ENCODE measurements at regions not wholly inside any gene's neighbourhood (a gene's known extent, or its start where the extent isn't known, plus 50 kb on each side); places are given as distances from the start of the nearest gene placed in this dataset.

DNA sequence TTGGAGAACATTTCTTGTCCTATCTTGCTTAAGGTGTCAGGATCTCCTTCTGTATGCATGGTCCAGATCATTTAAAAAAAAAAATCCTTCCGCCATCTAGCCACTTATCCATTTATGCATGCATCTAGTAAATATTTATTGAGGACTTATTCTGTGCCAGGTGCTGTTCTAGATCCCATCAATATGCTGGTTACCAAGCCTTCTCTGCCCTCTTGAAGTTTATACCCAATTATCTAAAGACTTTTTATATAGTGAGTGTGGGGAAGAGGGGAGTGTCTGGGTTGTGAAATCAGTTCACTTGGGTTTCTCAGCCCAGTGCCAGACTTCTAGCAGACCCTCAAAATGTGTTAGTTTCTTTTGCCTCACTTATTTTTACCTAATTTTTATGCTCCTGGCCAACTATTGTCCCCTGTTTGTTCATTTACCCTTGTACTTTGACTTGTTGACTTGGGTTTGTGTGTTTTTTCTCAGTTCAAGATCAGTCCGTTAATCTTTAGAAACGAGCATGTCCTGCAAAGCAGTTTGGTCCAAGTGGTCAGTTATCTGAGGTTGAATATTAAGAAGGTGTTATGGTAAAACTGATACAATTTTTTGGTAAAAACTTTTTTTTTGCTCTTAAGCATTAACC is 488.9 kb downstream of the PCNX1 start:
- Mint-ChIP-seq H3K27me3 (ENCODE audit: insufficient read depth, unreplicated experiment) (no peaks in the 10 kb centered on the region), H3K36me3 (ENCODE audit: insufficient read depth, unreplicated experiment) (peaks cover 4% of the 10 kb centered on the region), H3K27ac (ENCODE audit: low read depth, unreplicated experiment) (peak overlapping the region; percentile 61), H3K9me3 (ENCODE audit: unreplicated experiment) (no peaks in the 10 kb centered on the region), H3K4me3 (ENCODE audit: unreplicated experiment) (no peak overlapping the region), H3K4me1 (ENCODE audit: insufficient read depth, unreplicated experiment) (peaks cover 6% of the 10 kb centered on the region)
- POLR2A ChIA-PET, result interaction anchor here (0.9 to 1.9 kb wide), 5 partner anchors 16 to 75 kb away, joined by 3 to 9 read pairs (median 4); no protein-coding TSS in a partner anchor
- intact Hi-C loops (cut with micrococcal nuclease), result no loop called here
- CTCF ChIA-PET, result no interaction called here
- TF ChIP-seq, protein P1, sequence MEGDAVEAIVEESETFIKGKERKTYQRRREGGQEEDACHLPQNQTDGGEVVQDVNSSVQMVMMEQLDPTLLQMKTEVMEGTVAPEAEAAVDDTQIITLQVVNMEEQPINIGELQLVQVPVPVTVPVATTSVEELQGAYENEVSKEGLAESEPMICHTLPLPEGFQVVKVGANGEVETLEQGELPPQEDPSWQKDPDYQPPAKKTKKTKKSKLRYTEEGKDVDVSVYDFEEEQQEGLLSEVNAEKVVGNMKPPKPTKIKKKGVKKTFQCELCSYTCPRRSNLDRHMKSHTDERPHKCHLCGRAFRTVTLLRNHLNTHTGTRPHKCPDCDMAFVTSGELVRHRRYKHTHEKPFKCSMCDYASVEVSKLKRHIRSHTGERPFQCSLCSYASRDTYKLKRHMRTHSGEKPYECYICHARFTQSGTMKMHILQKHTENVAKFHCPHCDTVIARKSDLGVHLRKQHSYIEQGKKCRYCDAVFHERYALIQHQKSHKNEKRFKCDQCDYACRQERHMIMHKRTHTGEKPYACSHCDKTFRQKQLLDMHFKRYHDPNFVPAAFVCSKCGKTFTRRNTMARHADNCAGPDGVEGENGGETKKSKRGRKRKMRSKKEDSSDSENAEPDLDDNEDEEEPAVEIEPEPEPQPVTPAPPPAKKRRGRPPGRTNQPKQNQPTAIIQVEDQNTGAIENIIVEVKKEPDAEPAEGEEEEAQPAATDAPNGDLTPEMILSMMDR (IDR thresholded peaks at IDR 0.05; ENCODE audit: unreplicated experiment), result no peak
- DNase-seq (ENCODE audit: unreplicated experiment), result no peak
- BruUV-seq (replicated peaks), result no TSS peak

DNA sequence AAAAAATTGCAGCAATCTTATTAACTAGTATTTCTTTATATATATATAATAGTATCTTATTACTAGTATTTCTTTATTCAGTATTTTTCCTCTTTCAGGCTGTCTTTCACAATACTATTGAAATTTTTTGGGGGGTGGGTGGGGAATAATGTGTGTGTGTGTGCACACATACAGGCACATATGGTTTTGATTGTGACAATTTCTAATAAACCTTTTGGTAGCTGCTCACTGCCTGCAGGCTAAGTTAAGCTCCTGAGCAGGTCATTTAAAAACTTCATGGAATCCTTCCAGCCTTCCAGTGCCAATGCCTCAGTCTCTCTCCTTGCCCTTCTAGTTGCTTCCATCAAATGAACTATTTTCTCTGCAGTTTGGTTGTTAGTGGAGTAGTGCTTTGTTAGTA is 490.1 kb downstream of the PCNX1 start:
- TF ChIP-seq, protein P1 (IDR thresholded peaks at IDR 0.05; ENCODE audit: unreplicated experiment), result no peak
- DNase-seq (ENCODE audit: unreplicated experiment), result no peak
- CTCF ChIA-PET, result no interaction called here
- intact Hi-C loops (cut with micrococcal nuclease), result no loop called here
- peaks cover 4% of the 10 kb centered on the region for H3K36me3 Mint-ChIP-seq (ENCODE audit: insufficient read depth, unreplicated experiment)
- H3K27me3 Mint-ChIP-seq (ENCODE audit: insufficient read depth, unreplicated experiment), result no peaks in the 10 kb centered on the region
- H3K9me3 Mint-ChIP-seq (ENCODE audit: unreplicated experiment), result no peaks in the 10 kb centered on the region
- no peak overlapping the region for H3K27ac Mint-ChIP-seq (ENCODE audit: low read depth, unreplicated experiment)
- peaks cover 6% of the 10 kb centered on the region for H3K4me1 Mint-ChIP-seq (ENCODE audit: insufficient read depth, unreplicated experiment)
- POLR2A ChIA-PET, result interaction anchor here (1.2 kb wide), 1 partner anchor 24 kb away, joined by 5 read pairs; no protein-coding TSS in a partner anchor
- no peak overlapping the region for H3K4me3 Mint-ChIP-seq (ENCODE audit: unreplicated experiment)
- BruUV-seq (replicated peaks), result no TSS peak

DNA sequence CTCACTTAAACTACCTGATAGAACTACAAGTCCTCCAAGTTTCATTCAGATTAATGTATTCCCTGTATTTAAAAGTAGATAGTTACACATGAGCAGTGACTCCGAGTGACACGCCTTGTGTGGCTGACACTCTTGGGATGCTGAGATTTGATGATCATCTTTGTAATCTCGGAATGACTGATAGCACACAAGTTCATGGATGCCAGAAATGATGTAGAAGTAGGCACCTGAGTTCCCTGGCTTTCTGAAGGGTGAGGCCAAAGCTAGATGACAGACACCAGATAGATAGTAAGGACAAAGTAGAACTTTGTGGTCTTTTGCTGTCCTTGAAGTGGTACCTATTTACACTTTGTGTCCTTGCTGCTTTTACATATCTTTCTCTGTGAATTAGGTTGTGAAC is 491.2 kb downstream of the PCNX1 start:
- TF ChIP-seq, protein P1 (IDR thresholded peaks at IDR 0.05; ENCODE audit: unreplicated experiment), result no peak
- peaks cover 3% of the 10 kb centered on the region for H3K36me3 Mint-ChIP-seq (ENCODE audit: insufficient read depth, unreplicated experiment)
- H3K9me3 Mint-ChIP-seq (ENCODE audit: unreplicated experiment), result no peaks in the 10 kb centered on the region
- ChIA-PET POLR2A (interaction anchor here (1.1 to 1.2 kb wide), 2 partner anchors 43 to 76 kb away, joined by 3 to 5 read pairs; no protein-coding TSS in a partner anchor), CTCF (interaction anchor here (1.2 kb wide), 1 partner anchor 10 kb away, joined by 3 read pairs; no protein-coding TSS in a partner anchor)
- no peak overlapping the region for H3K4me3 Mint-ChIP-seq (ENCODE audit: unreplicated experiment)
- DNase-seq (ENCODE audit: unreplicated experiment), result no peak
- no peaks in the 10 kb centered on the region for H3K27me3 Mint-ChIP-seq (ENCODE audit: insufficient read depth, unreplicated experiment)
- no peak overlapping the region for H3K27ac Mint-ChIP-seq (ENCODE audit: low read depth, unreplicated experiment)
- no TSS peak for BruUV-seq (replicated peaks)
- peaks cover 6% of the 10 kb centered on the region for H3K4me1 Mint-ChIP-seq (ENCODE audit: insufficient read depth, unreplicated experiment)
- intact Hi-C loops (cut with micrococcal nuclease), result no loop called here

DNA sequence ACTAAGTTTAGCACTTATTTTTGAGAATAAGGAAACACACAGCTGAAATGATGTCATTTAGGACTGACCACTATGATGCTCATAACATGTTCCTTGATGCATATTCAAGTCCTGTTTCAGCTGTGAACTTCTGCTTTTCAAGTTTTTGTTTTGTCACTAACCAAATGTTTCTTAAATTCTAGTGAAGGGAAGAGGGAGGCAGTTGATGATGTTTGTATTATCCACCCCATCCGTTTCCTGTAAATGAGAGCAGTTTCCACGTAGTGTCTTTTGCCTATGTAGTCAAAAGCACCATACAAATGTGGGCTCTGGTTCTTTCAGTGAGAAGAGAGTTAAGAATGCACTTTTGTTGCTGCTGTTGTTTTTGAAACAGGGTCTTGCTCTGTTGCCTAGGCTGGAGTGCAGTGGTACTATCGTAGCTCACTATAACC is 491.8 kb downstream of the PCNX1 start:
- DNase-seq (ENCODE audit: unreplicated experiment), result no peak
- TF ChIP-seq, protein P1 (IDR thresholded peaks at IDR 0.05; ENCODE audit: unreplicated experiment), result no peak
- Mint-ChIP-seq H3K9me3 (ENCODE audit: unreplicated experiment) (no peaks in the 10 kb centered on the region), H3K4me3 (ENCODE audit: unreplicated experiment) (no peak overlapping the region), H3K27me3 (ENCODE audit: insufficient read depth, unreplicated experiment) (no peaks in the 10 kb centered on the region), H3K27ac (ENCODE audit: low read depth, unreplicated experiment) (no peak overlapping the region), H3K36me3 (ENCODE audit: insufficient read depth, unreplicated experiment) (no peaks in the 10 kb centered on the region), H3K4me1 (ENCODE audit: insufficient read depth, unreplicated experiment) (peaks cover 6% of the 10 kb centered on the region)
- ChIA-PET CTCF (interaction anchor here (0.6 to 1.2 kb wide), 2 partner anchors 11 to 54 kb away, joined by 3 read pairs; no protein-coding TSS in a partner anchor), POLR2A (interaction anchor here (0.6 to 1.2 kb wide), 3 partner anchors 8 to 77 kb away, joined by 3 to 5 read pairs (median 3); no protein-coding TSS in a partner anchor)
- no TSS peak for BruUV-seq (replicated peaks)
- intact Hi-C loops (cut with micrococcal nuclease), result no loop called here

All from MCF 10A (cell line).